HTR-8/SVneo (cell line): ENCODE measurements at regions not wholly inside any gene's neighbourhood (a gene's known extent, or its start where the extent isn't known, plus 50 kb on each side); places are given as distances from the start of the nearest gene placed in this dataset.
"Not testable (repeated sequence)": the region's sequence is repeated elsewhere in the genome, so short reads cannot be mapped to it uniquely, and the experiment has no call there.

ENCODE experiments used
- DNase-seq: peaks from one replicate; pipeline ENCODE4 v3.0.0; 2011; ENCODE audit warnings: low spot score, mixed read lengths; ENCODE audit not compliant: insufficient read length
- FAIRE-seq: peaks from 2 replicates; lab custom pipeline; 2011; peaks lifted over from hg19 to GRCh38; lab: Jason Lieb, UNC

GRCh38 chr19:23597661-23598060, 89.4 kb downstream of the ZNF675 start:
- DNase-seq (no peak), FAIRE-seq (no peak)

- FAIRE-seq (no peak), DNase-seq (no peak)
These were observed 90.1 kb downstream of the ZNF675 start for GRCh38 chr19:23596872-23597271.

GRCh38 chr19:23594311-23594710, 92.7 kb downstream of the ZNF675 start:
- FAIRE-seq, DNase-seq: not testable (repeated sequence)

GRCh38 chr19:23587546-23587945, 99.5 kb downstream of the ZNF675 start:
- DNase-seq (no peak), FAIRE-seq (no peak)

GRCh38 chr19:23577501-23577900, 109.5 kb downstream of the ZNF675 start:
- FAIRE-seq (no peak), DNase-seq (no peak)

GRCh38 chr19:23571175-23571574, 115.8 kb downstream of the ZNF675 start:
- FAIRE-seq = no peak
- DNase-seq = no peak

- not testable (repeated sequence) for FAIRE-seq, DNase-seq
These were observed 118.9 kb downstream of the ZNF675 start for GRCh38 chr19:23568116-23568515.

- DNase-seq = no peak
- no peak for FAIRE-seq
These were observed 121.8 kb downstream of the ZNF675 start for GRCh38 chr19:23565256-23565655.

GRCh38 chr19:23563326-23563725, 123.7 kb downstream of the ZNF675 start:
- DNase-seq = no peak
- no peak for FAIRE-seq

- FAIRE-seq = no peak
- DNase-seq = no peak
These were observed 125.7 kb downstream of the ZNF675 start for GRCh38 chr19:23561341-23561740.

GRCh38 chr19:23560051-23560450, 127.0 kb downstream of the ZNF675 start:
- FAIRE-seq (no peak), DNase-seq (no peak)

- DNase-seq (no peak), FAIRE-seq (no peak)
These were observed 128.5 kb downstream of the ZNF675 start for GRCh38 chr19:23558541-23558940.

- FAIRE-seq = no peak
- DNase-seq = no peak
These were observed 129.6 kb downstream of the ZNF675 start for GRCh38 chr19:23557381-23557780.

- DNase-seq (no peak), FAIRE-seq (no peak)
These were observed 132.5 kb downstream of the ZNF675 start for GRCh38 chr19:23554548-23554947.

GRCh38 chr19:23550102-23550501, 136.9 kb downstream of the ZNF675 start:
- peak; percentile 50 for DNase-seq
- FAIRE-seq = peak; percentile 96

GRCh38 chr19:23547816-23548430, 139.1 kb downstream of the ZNF675 start:
- DNase-seq (no peak), FAIRE-seq (peak; percentile 23)

- FAIRE-seq = no peak
- DNase-seq = no peak
These were observed 139.9 kb downstream of the ZNF675 start for GRCh38 chr19:23547156-23547555.

- FAIRE-seq = no peak
- no peak for DNase-seq
These were observed 143.7 kb downstream of the ZNF675 start for GRCh38 chr19:23543351-23543750.

- FAIRE-seq (no peak), DNase-seq (no peak)
These were observed 144.4 kb downstream of the ZNF675 start for GRCh38 chr19:23542562-23542961.

- no peak for FAIRE-seq
- no peak for DNase-seq
These were observed 145.0 kb downstream of the ZNF675 start for GRCh38 chr19:23541991-23542390.

GRCh38 chr19:23540180-23540579, 144.9 kb upstream of the ZNF91 start:
- DNase-seq, FAIRE-seq: not testable (repeated sequence)

GRCh38 chr19:23539499-23539898, 144.2 kb upstream of the ZNF91 start:
- FAIRE-seq (no peak), DNase-seq (no peak)
